ENCODE measurements at regions not wholly inside any gene's neighbourhood (a gene's known extent, or its start where the extent isn't known, plus 50 kb on each side); places are given as distances from the start of the nearest gene placed in this dataset.

- TF ChIP-seq ESRRG (CRISPR knock-in tag; IDR thresholded peaks at IDR 0.05) (no peak), PATZ1 (CRISPR knock-in tag; IDR thresholded peaks at IDR 0.05; ENCODE audit: borderline replicate concordance) (no peak), ZNF565 (CRISPR knock-in tag; conservative IDR thresholded peaks at IDR 0.05; ENCODE audit: low read depth) (no peak), POU6F1 (CRISPR knock-in tag; IDR thresholded peaks at IDR 0.05; ENCODE audit: borderline replicate concordance, low read depth) (no peak), ZC3H10 (CRISPR knock-in tag; IDR thresholded peaks at IDR 0.05) (no peak), CSDC2 (CRISPR knock-in tag; IDR thresholded peaks at IDR 0.05) (no peak)
- TF ChIP-seq, protein P1, sequence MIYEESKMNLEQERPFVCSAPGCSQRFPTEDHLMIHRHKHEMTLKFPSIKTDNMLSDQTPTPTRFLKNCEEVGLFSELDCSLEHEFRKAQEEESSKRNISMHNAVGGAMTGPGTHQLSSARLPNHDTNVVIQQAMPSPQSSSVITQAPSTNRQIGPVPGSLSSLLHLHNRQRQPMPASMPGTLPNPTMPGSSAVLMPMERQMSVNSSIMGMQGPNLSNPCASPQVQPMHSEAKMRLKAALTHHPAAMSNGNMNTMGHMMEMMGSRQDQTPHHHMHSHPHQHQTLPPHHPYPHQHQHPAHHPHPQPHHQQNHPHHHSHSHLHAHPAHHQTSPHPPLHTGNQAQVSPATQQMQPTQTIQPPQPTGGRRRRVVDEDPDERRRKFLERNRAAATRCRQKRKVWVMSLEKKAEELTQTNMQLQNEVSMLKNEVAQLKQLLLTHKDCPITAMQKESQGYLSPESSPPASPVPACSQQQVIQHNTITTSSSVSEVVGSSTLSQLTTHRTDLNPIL (CRISPR knock-in tag; IDR thresholded peaks at IDR 0.05; ENCODE audit: low read depth) = no peak
These were observed 255.8 kb downstream of the NFATC2 start for GRCh38 chr20:51286758-51287157.

Measured in SK-N-SH treated with all-trans-retinoic acid at 6 μM for 48 hours (cell line).